HL-60 (cell line): ENCODE measurements at regions not wholly inside any gene's neighbourhood (a gene's known extent, or its start where the extent isn't known, plus 50 kb on each side); places are given as distances from the start of the nearest gene placed in this dataset.

Experiments
- DNase-seq, 2 experiments: peaks; one replicate each; pipeline ENCODE4 v3.0.0-alpha.2; 2010 to 2020; ENCODE audit warnings: low read depth in 1 of 2, low spot score in 1 of 2
- H3K27ac ChIP-seq: fragments of 250-450 bp; sonication (Bioruptor Pico); replicated peaks from 2 replicates; pipeline ENCODE4 v1.5.1; 2020; ENCODE audit warnings: mild to moderate bottlenecking, moderate library complexity
- H3K27me3 ChIP-seq: fragments of 250-450 bp; sonication (Bioruptor Pico); 2 replicates; pipeline ENCODE4 v1.5.1; 2021; ENCODE audit warnings: mild to moderate bottlenecking, moderate library complexity; ENCODE audit not compliant: insufficient read depth, poor library complexity, severe bottlenecking
- H3K4me3 ChIP-seq: replicated peaks from 2 replicates; pipeline ENCODE4 v1.5.1; 2011; ENCODE audit warnings: mild to moderate bottlenecking, control low read depth, low read length; ENCODE audit not compliant: insufficient read depth
- CTCF ChIP-seq: IDR thresholded peaks from one replicate; pipeline ENCODE4 v1.5.1; 2011; ENCODE audit warnings: low read length, control low read depth, inconsistent platforms; ENCODE audit not compliant: insufficient read depth
- GABPA ChIP-seq: IDR thresholded peaks from 2 replicates; pipeline ENCODE4 v1.6.1; 2012; ENCODE audit warnings: low read depth
- POLR2AphosphoS5 ChIP-seq: IDR thresholded peaks from 2 replicates; pipeline ENCODE4 v1.6.1; 2012; ENCODE audit warnings: low read depth
- REST ChIP-seq: IDR thresholded peaks from 2 replicates; pipeline ENCODE4 v1.6.1; 2012; ENCODE audit warnings: low read depth; ENCODE audit not compliant: insufficient replicate concordance
- SPI1 ChIP-seq: IDR thresholded peaks from 2 replicates; pipeline ENCODE4 v1.6.1; 2012; ENCODE audit warnings: low read depth, mild to moderate bottlenecking, borderline replicate concordance

- no peak for DNase-seq
- TF ChIP-seq GABPA (no peak), REST (no peak), POLR2AphosphoS5 (no peak), CTCF (no peak), SPI1 (no peak)
- H3K27me3 ChIP-seq: peaks cover 2% of the 10 kb centered on the region
- no peak overlapping the region for H3K4me3 ChIP-seq
- H3K27ac ChIP-seq: no peak overlapping the region
Measured at GRCh38 chr2:18445433-18446320, 114.8 kb downstream of the RDH14 start.

DNA sequence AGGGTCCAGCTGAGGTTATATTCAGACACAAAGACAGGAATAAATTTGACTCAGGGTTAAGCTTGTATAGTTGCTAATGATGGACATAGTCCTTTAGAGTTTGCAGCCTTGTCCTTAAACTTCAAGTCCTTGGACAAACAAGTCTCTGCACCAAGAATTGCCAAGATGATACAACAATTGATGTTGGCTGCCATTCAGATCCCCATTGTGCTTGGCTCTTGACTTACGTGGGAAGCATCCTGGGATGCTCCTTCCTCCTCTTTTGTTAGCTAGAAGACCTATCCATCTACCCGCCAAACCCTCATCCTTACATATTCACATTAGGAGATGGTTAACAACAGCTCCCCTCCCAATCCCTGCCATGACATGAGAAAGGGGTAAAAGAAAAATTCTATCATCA, 115.6 kb downstream of the RDH14 start:
- TF ChIP-seq POLR2AphosphoS5 (no peak), CTCF (no peak), SPI1 (no peak), GABPA (no peak), REST (no peak)
- DNase-seq: no peak
- Histone ChIP-seq H3K4me3 (no peak overlapping the region), H3K27ac (no peak overlapping the region), H3K27me3 (peaks cover 2% of the 10 kb centered on the region)

- no peaks in the 10 kb centered on the region for H3K27me3 ChIP-seq
- TF ChIP-seq CTCF: no peak
- no peak for DNase-seq
- H3K27ac ChIP-seq: no peak overlapping the region
- H3K4me3 ChIP-seq: no peak overlapping the region
Measured at GRCh38 chr2:18441583-18441982, 118.9 kb downstream of the RDH14 start.

GRCh38 chr2:18440777-18441176, 119.7 kb downstream of the RDH14 start:
- Histone ChIP-seq H3K27ac (no peak overlapping the region), H3K27me3 (no peaks in the 10 kb centered on the region), H3K4me3 (no peak overlapping the region)
- no peak for TF ChIP-seq CTCF
- no peak for TF ChIP-seq REST
- TF ChIP-seq SPI1: no peak
- no peak for TF ChIP-seq POLR2AphosphoS5
- no peak for DNase-seq
